Suprapubic skin (tissue), 4 donors: ENCODE measurements at regions not wholly inside any gene's neighbourhood (a gene's known extent, or its start where the extent isn't known, plus 50 kb on each side); places are given as distances from the start of the nearest gene placed in this dataset.

Experiments used
- DNase-seq, 2 donors: peaks; one replicate each; pipeline ENCODE4 v3.0.0-alpha.2; 2019; ENCODE audit warnings: low spot score in 2 of 2
- H3K27ac ChIP-seq: fragments of 200-600 bp; sonication (generic); one replicate; pipeline ENCODE4 v1.5.1; 2019
- H3K27me3 ChIP-seq: fragments of 200-600 bp; sonication (generic); one replicate; pipeline ENCODE4 v1.5.1; 2019
- H3K36me3 ChIP-seq: fragments of 200-600 bp; sonication (generic); one replicate; pipeline ENCODE4 v1.5.1; 2019
- H3K4me1 ChIP-seq: fragments of 200-600 bp; sonication (generic); one replicate; pipeline ENCODE4 v1.5.1; 2019
- H3K4me3 ChIP-seq: fragments of 200-600 bp; sonication (generic); one replicate; pipeline ENCODE4 v1.5.1; 2019; ENCODE audit warnings: mild to moderate bottlenecking
- H3K9me3 ChIP-seq: fragments of 200-600 bp; sonication (generic); one replicate; pipeline ENCODE4 v1.5.1; 2019
- EP300 ChIP-seq: sonication (generic); formaldehyde crosslinking; IDR thresholded peaks from one replicate; pipeline ENCODE4 v1.6.1; 2017; ENCODE audit warnings: antibody characterized with exemption
- POLR2A ChIP-seq, 2 donors: fragments of 450-650 bp; IDR thresholded peaks; one replicate each; pipeline ENCODE4 v1.6.1; 2017; ENCODE audit warnings: antibody characterized with exemption in 2 of 2, mild to moderate bottlenecking in 2 of 2, moderate library complexity in 2 of 2
- POLR2AphosphoS5 ChIP-seq, 3 donors: sonication (generic); formaldehyde crosslinking; IDR thresholded peaks; one replicate each; pipeline ENCODE4 v1.6.1; 2017; ENCODE audit warnings: antibody characterized with exemption in 3 of 3
- WGBS: methylation state at CpG from one replicate; pipeline ENCODE4 v1.1.5; 2018; 5-methylcytosine and 5-hydroxymethylcytosine counted together
- TF ChIP-seq, protein P1 (sequence below), 2 donors: fragments of 200-600 bp in 1 of 2; fragments of 450-650 bp in 1 of 2; sonication (generic) in 1 of 2; IDR thresholded peaks; one replicate each; pipeline ENCODE4 v1.5.1; 2016 to 2019; ENCODE audit warnings: antibody characterized with exemption in 2 of 2, mild to moderate bottlenecking in 1 of 2, moderate library complexity in 1 of 2

DNA sequence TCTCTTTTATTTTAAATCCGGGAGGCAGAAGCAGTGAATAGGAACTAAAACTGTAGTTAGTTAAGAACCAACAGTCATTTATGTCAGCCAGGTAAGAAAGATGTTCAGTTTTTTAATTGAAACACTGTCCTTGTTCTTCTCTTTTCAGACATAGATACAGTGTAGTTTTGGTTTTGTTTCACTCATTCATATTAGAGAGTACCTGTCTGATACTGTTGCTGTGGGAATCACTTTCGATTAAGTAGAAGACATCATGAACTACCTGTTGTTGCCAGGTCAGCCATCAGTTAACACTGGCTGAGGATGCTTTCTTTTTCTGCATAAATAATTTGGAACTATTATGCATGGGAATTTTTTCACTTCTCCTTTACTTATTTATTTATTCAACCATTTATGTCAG lies 700.4 kb downstream of the OTOL1 start:
- TF ChIP-seq EP300, result no peak
- no peak for TF ChIP-seq POLR2AphosphoS5 (IDR thresholded peaks at IDR 0.05)
- H3K4me1 ChIP-seq, result no peaks in the 10 kb centered on the region
- no peak overlapping the region for H3K27ac ChIP-seq
- no peaks in the 10 kb centered on the region for H3K27me3 ChIP-seq
- no peak overlapping the region for H3K4me3 ChIP-seq
- 84% methylated on average over 2 of the region's 2 CpGs for WGBS
- no peaks in the 10 kb centered on the region for H3K9me3 ChIP-seq
- H3K36me3 ChIP-seq, result no peaks in the 10 kb centered on the region
- no peak for DNase-seq

DNA sequence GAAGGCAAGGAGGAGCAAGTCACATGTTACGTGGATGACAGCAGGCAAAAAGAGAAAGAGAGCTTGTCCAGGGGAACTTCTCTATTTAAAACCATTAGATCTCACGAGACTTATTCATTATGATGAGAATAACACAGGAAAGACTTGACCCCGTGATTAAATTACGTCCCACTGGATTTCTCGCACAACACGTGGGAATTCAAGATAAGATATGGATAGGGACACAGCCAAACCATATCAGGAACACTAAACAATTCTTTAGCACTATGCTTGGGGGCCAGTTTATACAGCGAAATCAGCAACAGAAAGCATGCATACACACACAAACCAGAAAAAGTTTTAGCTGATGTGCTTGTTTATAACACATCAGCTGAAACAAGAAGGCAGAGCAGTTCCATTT lies 704.2 kb downstream of the OTOL1 start:
- no peaks in the 10 kb centered on the region for H3K36me3 ChIP-seq
- H3K27ac ChIP-seq, result no peak overlapping the region
- WGBS, result 71% methylated on average over 7 of the region's 7 CpGs
- no peak for DNase-seq
- H3K27me3 ChIP-seq, result no peaks in the 10 kb centered on the region
- TF ChIP-seq, protein P1, sequence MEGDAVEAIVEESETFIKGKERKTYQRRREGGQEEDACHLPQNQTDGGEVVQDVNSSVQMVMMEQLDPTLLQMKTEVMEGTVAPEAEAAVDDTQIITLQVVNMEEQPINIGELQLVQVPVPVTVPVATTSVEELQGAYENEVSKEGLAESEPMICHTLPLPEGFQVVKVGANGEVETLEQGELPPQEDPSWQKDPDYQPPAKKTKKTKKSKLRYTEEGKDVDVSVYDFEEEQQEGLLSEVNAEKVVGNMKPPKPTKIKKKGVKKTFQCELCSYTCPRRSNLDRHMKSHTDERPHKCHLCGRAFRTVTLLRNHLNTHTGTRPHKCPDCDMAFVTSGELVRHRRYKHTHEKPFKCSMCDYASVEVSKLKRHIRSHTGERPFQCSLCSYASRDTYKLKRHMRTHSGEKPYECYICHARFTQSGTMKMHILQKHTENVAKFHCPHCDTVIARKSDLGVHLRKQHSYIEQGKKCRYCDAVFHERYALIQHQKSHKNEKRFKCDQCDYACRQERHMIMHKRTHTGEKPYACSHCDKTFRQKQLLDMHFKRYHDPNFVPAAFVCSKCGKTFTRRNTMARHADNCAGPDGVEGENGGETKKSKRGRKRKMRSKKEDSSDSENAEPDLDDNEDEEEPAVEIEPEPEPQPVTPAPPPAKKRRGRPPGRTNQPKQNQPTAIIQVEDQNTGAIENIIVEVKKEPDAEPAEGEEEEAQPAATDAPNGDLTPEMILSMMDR (IDR thresholded peaks at IDR 0.05), result no peak
- no peak for TF ChIP-seq POLR2AphosphoS5 (IDR thresholded peaks at IDR 0.05)
- no peak for TF ChIP-seq EP300
- no peak for TF ChIP-seq POLR2A (IDR thresholded peaks at IDR 0.05)
- no peaks in the 10 kb centered on the region for H3K4me1 ChIP-seq
- H3K9me3 ChIP-seq, result no peaks in the 10 kb centered on the region
- no peak overlapping the region for H3K4me3 ChIP-seq

DNA sequence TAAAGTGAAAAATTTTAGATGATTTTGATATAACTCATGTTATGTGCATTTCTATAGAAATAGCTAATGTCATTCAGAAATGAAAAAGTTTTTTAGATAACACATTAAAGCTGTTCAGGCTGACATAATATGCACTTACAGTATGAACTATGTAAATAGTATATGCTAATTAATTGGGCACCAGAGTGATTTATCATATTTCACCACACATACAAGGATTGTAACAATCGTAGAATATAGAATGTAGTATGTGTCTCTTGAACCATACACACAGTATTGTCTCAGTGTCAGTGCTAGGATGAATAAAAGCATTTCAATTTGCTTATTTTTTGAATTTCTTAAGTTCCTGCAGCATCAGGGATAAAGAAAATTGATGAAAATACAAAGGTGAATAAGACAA lies 710.0 kb downstream of the OTOL1 start:
- no peak overlapping the region for H3K27ac ChIP-seq
- no peak overlapping the region for H3K4me3 ChIP-seq
- no peak for TF ChIP-seq POLR2AphosphoS5 (IDR thresholded peaks at IDR 0.05)
- TF ChIP-seq, protein P1 (IDR thresholded peaks at IDR 0.05), result no peak
- no peak for TF ChIP-seq EP300
- no peak for TF ChIP-seq POLR2A (IDR thresholded peaks at IDR 0.05)
- 92% methylated on average over 1 of the region's 1 CpG for WGBS
- H3K36me3 ChIP-seq, result no peaks in the 10 kb centered on the region
- H3K9me3 ChIP-seq, result no peaks in the 10 kb centered on the region
- no peaks in the 10 kb centered on the region for H3K4me1 ChIP-seq
- no peak for DNase-seq
- no peaks in the 10 kb centered on the region for H3K27me3 ChIP-seq

DNA sequence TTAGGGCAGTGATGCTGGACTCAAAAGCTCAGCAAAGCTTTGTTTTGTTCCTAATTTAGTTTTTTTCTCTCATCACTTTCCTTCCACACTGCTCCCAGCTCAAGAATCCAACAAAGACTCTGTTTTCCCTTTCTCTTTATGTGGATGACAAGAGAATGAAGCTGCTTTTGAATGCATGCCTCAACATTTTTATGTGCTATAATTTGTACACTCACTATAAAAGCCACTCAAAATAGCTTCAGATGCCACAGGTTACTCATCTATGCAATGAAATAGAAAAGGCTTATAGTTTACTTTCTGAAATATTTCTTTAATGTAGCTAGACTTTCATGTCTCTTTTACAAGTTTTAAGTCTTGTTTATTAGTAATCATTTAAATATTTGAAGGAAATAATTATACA lies 714.9 kb downstream of the OTOL1 start:
- H3K36me3 ChIP-seq, result no peaks in the 10 kb centered on the region
- H3K4me1 ChIP-seq, result no peaks in the 10 kb centered on the region
- H3K9me3 ChIP-seq, result no peaks in the 10 kb centered on the region
- TF ChIP-seq POLR2A (IDR thresholded peaks at IDR 0.05), result no peak
- no peak for TF ChIP-seq POLR2AphosphoS5 (IDR thresholded peaks at IDR 0.05)
- no peak for TF ChIP-seq EP300
- TF ChIP-seq, protein P1 (IDR thresholded peaks at IDR 0.05), result no peak
- DNase-seq, result no peak
- no peak overlapping the region for H3K4me3 ChIP-seq
- H3K27ac ChIP-seq, result no peak overlapping the region
- no peaks in the 10 kb centered on the region for H3K27me3 ChIP-seq

DNA sequence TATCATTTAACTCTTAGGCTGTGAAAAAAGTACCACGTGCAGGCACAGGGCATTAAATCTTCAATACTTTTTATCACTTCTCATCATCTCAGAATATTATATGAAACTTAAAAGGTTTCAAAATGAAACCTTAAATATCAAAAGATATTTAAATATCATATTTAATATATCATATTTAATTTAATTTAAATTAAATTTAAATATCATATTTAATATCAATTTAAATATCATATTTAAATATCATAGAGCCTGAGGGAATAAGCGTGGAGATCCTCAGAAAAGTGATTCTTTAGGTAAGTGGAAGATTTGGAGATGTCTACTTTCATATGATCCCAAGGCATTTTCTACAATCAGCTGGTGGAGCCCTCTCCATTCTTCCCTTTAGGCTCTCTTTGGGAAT lies 716.6 kb downstream of the OTOL1 start:
- Histone ChIP-seq H3K27ac (no peak overlapping the region), H3K9me3 (no peaks in the 10 kb centered on the region), H3K4me3 (no peak overlapping the region), H3K36me3 (no peaks in the 10 kb centered on the region), H3K27me3 (no peaks in the 10 kb centered on the region), H3K4me1 (peaks cover 3% of the 10 kb centered on the region)
- WGBS, result 89% methylated on average over 2 of the region's 2 CpGs
- no peak for TF ChIP-seq POLR2A (IDR thresholded peaks at IDR 0.05)
- no peak for TF ChIP-seq EP300
- no peak for TF ChIP-seq POLR2AphosphoS5 (IDR thresholded peaks at IDR 0.05)
- TF ChIP-seq, protein P1 (IDR thresholded peaks at IDR 0.05), result no peak
- no peak for DNase-seq

DNA sequence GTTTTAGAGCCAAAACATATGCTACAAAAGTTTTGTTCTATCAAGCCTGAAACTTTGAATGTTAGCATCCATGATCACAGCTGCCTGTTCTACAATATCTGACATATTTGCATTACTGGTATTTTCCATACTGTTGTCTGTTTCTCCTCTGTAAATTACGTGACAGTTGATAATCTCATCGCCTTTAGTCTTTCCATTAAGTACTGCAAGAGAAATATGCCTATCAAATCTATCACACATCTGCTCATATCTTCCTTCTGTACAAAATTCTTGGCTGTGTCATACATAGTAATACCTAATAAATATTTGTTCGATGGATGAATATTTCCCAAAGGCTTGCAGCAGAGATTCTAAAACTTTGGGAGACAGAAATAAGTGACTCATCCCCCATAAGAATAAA lies 717.3 kb downstream of the OTOL1 start:
- no peaks in the 10 kb centered on the region for H3K36me3 ChIP-seq
- no peak overlapping the region for H3K4me3 ChIP-seq
- no peak for TF ChIP-seq POLR2AphosphoS5 (IDR thresholded peaks at IDR 0.05)
- TF ChIP-seq, protein P1 (IDR thresholded peaks at IDR 0.05), result no peak
- TF ChIP-seq POLR2A (IDR thresholded peaks at IDR 0.05), result no peak
- TF ChIP-seq EP300, result no peak
- no peaks in the 10 kb centered on the region for H3K27me3 ChIP-seq
- H3K9me3 ChIP-seq, result no peaks in the 10 kb centered on the region
- 89% methylated on average over 3 of the region's 3 CpGs for WGBS
- no peak for DNase-seq
- peaks cover 3% of the 10 kb centered on the region for H3K4me1 ChIP-seq
- H3K27ac ChIP-seq, result no peak overlapping the region
